SK-N-DZ (cell line): ENCODE measurements at regions not wholly inside any gene's neighbourhood (a gene's known extent, or its start where the extent isn't known, plus 50 kb on each side); places are given as distances from the start of the nearest gene placed in this dataset.
"Not testable (repeated sequence)": the region's sequence is repeated elsewhere in the genome, so short reads cannot be mapped to it uniquely, and the experiment has no call there.

Experiments
- DNase-seq: peaks from one replicate; pipeline ENCODE4 v3.0.0-alpha.2; 2015; ENCODE audit warnings: low spot score
- small RNA-seq, 2 experiments: library from RNA; depleted of rRNA; stranded (forward); fragments of <200 nt; gene quantifications; one replicate each; pipeline ENCODE3, GENCODE V24; 2014

GRCh38 chr3:66931291-66931690 is 66.8 kb upstream of the KBTBD8 start:
- DNase-seq = no peak

- DNase-seq = no peak
Measured at GRCh38 chr3:66931699-66932098, 66.4 kb upstream of the KBTBD8 start.

GRCh38 chr3:66933233-66933632 is 64.9 kb upstream of the KBTBD8 start:
- DNase-seq = no peak

GRCh38 chr3:66934041-66934440 is 64.1 kb upstream of the KBTBD8 start:
- no peak for DNase-seq

- DNase-seq = no peak
Measured at GRCh38 chr3:66934725-66935124, 63.4 kb upstream of the KBTBD8 start.

- DNase-seq = not testable (repeated sequence)
Measured at GRCh38 chr3:66937041-66937440, 61.1 kb upstream of the KBTBD8 start.

GRCh38 chr3:66938338-66938963 is 59.7 kb upstream of the KBTBD8 start:
- DNase-seq = peak; percentile 56

GRCh38 chr3:66948041-66948440 is 50.1 kb upstream of the KBTBD8 start:
- DNase-seq = no peak

Small RNA genes lying in the stretch of these regions (small RNA-seq; reads per million reads assigned to genes)
- 0 reads per million in 2 experiments for gene RPL21P41
